IPS-NIHi11 (cell line): ENCODE measurements at regions not wholly inside any gene's neighbourhood (a gene's known extent, or its start where the extent isn't known, plus 50 kb on each side); places are given as distances from the start of the nearest gene placed in this dataset.
A peak's percentile ranks its signal among the peaks of the same experiment; 100 is the strongest.
"Not testable (repeated sequence)": the region's sequence is repeated elsewhere in the genome, so short reads cannot be mapped to it uniquely, and the experiment has no call there.

Source experiments
- DNase-seq: peaks from one replicate; pipeline ENCODE4 v3.0.0; 2012; ENCODE audit warnings: mixed read lengths, low spot score

DNA sequence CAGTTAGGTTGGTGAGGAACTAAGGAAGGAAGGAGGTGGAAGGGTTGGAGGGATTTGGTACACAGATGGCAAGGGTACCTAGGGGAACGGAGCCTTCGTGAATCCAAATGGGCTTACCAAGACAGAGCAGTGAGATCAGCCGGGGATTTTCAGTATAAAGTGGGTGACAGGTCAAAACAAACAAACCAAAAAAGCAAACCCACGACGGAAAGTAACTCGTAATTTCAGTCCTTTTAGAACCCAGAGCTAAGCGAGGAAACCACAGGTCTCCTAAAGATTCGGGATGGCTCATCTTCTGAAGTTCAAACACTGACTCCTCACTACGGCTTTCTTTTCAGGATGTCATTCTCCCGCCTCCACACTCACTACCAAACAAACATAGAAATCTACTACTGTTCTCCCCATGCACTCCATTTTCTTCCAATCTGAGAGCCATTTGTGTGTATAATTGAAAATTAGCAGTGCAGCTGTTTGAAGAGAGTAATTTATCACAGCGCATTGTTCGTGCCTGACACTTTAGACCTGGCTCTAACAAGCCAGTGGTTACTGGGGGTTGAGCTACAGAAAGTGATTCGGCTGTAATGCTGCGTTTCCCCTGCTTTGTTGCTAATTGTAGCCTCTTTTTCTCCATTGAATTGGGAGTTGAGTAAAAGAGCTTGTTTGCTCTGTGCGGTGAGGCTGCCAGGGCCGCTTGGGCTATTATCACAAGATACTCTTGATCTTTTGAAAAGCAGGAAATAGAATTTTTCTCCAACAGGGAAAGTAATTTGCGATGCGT, 64.7 kb upstream of the CCDC39 start:
- peak; percentile 9 for DNase-seq

DNA sequence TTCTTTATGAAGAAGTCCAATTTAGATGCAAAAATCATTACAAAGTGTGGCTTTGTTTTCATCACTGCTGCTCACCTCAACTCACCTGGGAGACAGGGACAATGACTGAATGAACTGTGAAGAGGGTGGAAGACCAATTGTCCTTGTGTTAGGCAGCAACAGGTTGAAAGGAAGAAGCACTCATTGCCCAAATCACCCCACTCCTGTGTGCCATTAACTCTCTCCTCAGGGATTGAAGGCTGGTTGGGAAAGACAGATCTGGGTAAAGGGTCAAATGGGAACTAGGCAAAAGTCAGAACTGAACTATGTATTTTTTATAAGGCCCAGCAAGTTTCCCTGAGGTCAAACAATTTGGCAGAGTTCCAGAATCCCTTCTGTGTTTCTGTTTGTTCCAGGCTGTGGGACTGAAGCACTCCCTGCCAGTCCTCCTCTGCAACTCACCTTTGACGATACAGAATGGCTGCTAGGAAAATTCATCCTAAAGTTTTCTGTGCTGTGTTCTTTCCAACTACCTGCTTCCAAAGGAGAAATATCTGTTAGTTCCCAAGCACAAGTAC, 68.6 kb upstream of the CCDC39 start:
- no peak for DNase-seq

DNA sequence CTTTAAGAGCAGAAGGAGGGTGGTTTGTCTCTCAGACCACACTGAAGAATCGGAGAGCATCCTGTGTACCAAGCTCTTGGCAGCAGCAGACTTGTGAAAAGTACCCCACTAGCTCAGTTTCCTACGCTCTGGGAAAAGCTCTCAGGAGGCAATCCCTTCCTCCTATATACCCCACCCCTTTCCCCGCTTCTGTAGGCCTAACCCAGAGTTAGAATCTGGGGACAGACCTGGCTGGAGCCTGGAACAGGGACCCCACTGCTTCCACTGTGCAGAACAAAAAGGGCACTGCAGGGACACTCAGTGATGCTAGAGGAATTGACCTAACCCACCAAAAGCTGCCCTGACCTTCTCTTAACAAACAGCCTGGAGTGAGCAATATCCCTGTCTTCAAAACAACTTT, 70.0 kb upstream of the CCDC39 start:
- DNase-seq: peak; percentile 22

DNA sequence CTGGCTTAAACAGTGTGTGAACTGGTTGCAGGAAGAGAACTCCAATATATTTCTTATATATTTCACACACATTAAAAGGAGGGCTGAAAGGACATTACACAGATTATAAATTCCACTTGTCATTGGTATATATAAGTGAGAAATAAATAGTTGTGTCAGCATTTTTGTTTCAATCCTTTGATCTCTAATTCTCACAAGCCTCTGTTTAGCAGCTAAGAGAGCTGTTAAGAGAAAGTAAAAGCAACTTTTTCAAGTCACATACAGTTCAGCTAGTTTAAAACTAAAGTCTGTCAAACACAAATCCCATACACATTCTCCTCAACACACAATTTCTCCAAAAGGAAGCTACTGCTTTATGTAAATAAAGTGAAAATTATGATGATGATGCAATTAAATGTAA, 70.5 kb upstream of the CCDC39 start:
- no peak for DNase-seq

DNA sequence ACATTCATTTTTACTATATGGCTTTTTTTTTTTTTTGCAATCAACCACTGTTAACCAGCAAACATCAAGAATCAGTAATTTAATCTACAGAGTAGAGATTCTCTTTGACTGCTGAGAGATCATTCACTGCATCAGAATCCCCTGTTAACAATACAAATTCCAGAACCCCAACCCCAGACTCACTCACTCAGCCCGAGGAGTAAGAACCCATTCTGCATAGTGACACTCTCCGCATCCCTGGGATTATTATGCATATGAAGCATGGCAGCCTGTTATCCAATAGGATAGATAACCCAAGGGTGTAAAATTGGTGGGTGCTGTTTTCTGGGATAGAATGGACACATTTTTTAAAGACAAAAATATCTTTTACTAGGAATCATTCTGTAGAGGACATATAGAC, 76.3 kb upstream of the CCDC39 start:
- peak; percentile 45 for DNase-seq

DNA sequence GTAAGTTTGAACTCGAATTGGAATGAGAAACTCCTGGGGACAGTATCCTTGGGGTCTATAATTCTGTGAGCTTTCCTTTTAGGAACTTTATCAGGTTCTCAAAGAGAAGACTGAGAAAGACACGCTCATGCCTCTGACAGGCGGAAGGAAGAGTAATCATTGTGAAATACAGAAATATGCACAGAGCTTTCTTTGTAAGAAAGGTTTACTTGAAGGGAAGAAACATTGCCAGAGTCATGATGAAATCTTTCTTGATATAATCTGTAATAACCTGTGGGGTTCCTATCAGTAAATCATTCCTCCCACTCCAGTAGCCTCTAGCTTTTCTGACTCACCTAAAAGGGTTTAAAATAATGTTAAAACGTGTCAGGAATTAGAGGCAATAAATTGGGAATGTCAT, 83.6 kb upstream of the CCDC39 start:
- DNase-seq: no peak

DNA sequence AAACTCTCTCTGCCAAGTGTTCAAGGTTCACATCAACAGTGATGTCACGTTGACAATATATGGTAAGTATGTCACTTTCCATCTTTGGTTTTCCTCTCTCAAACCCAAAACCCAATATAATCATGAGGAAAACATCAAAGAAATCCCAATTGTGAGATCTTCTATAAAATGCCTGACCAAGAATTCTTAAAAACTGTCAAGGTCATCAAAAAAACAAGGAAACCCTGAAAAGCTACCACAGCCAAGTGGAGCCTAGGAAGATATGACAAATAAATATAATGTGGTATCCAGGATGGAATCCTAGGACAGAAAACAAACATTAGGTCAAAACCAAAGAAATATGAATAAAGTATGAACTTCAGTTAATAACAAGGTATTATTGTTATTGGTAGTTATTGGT, 85.2 kb upstream of the CCDC39 start:
- DNase-seq: no peak

DNA sequence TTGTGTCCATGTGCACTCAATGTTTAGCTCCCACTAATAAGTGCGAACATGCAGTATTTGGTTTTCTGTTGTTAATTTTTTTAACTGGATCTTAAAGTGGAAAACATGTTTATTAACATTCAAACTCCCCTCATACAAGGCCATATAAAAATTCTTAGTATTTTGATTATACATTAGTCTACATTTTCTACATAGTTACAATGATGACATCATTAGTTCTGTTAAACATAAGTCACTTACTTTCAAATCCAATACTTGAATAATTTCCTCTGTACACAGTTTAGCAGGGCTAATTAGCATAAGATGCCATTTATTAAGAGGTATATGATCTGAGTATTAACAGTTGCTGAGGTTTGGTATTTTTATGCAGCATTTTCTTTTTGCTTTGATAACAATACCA, 91.3 kb upstream of the CCDC39 start:
- no peak for DNase-seq

DNA sequence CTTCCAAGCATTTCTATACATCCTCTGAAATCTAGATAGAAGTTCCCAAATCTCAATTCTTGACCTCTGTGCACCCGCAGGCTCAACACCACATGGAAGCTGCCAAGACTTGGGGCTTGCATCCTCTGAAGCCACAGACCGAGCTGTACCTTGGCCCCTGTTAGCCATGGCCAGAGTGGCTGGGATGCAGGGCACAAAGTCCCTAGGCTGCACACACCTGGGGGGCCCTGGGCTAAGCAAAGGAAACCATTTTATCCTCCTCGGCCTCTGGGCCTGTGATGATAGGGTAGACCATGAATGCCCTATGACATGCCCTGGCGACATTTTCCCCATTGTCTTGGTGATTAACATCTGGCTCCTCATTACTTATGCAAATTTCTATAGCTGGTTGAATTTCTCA, 97.1 kb upstream of the CCDC39 start:
- no peak for DNase-seq

DNA sequence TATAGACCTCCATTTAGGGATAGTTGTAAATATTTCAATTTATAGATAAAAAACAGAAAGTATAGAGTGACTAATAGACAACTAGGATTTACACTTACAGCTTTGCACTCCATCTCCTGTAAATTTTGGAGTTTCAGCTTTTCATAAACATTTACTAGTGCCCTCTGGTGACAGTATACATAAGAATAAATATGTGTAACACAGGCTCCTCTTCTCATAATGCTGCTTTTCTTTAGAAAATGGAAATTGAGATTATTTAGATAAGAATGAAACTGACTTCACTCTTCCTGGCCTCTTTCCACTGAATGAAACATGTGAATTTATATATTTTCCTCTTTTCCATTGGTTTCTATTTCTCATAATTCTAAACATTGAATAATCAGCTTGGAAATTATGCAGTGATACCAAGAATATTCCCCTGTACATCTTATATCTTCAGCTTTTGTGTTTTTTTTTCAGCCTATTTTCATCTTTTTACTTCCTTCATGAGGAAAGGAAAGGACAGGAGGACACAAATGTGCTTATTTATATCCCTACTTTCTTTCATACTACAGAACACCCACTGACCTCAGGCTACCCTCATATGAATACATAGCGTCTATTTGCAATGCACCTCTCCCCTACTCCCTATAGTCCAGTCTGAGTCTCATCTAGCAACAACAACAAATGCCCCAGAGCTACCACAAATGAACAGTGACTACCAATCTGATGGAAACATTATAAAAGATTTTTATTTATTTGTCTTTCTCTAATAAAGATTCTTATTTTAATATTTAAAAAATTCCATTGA, 103.1 kb upstream of the CCDC39 start:
- DNase-seq: no peak

DNA sequence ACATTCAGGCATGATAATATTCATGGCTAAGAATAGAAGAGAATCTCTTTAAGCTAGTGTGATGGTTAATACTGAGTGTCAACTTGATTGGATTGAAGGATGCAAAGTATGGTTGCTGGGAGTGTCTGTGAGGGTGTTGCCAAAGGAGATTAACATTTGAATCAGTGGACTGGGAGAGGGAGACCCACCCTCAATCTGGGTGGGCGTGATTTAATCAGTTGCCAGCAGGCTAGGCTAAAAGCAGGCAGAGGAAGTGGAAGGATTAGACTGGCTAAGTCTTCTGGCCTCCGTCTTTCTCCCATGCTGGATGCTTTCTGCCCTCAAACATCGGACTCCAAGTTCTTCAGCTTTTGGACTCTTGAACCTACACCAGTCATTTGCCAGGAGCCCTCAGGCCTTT, 106.9 kb upstream of the CCDC39 start:
- DNase-seq: not testable (repeated sequence)

DNA sequence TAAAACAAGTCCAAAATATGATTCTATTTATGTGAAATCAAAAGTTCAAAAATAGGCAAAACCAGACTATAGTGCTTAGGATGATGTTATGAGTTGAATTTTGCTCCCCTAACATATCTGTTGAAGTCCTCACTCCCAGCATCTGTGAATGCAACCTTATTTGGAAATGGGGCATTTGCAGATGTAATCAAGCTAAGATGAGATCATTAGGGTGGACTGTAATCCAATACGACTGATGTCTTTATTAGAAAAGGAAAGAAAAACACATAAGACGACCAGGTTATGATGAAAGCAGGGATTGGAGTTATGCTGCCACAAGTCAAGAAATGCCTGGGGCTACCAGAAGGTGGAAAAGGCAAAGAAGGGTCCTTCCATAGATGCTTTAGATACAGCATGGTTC, 110.5 kb upstream of the CCDC39 start:
- DNase-seq: no peak

DNA sequence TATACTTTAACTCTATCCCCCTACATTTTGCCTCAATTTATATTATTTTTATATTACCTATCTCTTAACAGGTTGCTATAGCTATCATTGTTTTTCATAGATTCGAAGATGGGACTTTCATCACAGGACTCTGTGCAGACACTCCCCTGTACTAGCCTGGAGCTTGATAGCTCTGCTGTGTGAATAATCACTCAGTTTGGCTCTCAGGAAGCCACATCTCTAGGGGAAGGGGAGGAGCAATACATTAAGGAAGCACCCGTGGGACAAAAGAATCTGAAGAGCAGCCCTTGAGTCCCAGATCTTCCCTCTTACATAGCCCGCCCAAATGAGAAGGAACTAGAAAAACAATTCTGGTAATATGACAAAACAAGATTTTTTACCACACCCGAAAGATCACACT, 114.3 kb upstream of the FXR1 start:
- DNase-seq: no peak

DNA sequence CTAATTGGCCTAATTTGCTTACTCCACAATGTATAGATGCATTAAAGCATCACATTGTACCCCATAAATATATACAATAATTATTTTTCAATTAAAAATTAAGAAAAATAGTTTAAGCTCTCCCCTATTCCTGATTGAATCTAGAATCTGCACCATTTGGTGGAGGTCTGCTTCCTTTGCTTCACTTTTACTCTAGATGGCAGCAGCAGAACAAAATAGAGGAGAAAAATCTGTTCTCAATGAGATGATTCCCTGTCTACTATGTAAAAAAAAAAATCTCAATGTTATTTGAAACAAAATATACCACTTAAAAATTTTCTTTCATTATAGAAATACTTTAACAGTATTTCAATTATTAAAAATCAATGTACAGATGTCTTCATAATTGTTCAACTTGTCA, 109.6 kb upstream of the FXR1 start:
- DNase-seq: no peak

DNA sequence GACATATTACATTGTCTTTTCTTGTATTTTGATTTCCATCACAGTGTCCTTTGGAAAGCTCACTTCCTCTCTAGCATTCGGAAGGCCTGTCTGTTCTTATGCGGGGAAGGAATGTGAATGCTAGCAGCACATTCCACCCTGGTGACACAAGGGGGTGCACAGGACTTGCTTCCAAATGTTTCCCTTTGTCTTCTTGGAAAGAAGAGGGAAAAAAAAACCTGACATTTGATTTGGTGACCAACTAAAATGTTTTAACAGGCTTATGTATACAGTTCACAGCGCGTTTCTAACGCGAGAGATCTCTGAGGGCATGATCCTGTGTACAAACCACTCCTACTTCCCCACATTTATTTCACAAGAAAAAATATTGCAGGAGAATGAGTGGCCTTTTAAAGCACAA, 107.6 kb upstream of the FXR1 start:
- DNase-seq: peak; percentile 68

DNA sequence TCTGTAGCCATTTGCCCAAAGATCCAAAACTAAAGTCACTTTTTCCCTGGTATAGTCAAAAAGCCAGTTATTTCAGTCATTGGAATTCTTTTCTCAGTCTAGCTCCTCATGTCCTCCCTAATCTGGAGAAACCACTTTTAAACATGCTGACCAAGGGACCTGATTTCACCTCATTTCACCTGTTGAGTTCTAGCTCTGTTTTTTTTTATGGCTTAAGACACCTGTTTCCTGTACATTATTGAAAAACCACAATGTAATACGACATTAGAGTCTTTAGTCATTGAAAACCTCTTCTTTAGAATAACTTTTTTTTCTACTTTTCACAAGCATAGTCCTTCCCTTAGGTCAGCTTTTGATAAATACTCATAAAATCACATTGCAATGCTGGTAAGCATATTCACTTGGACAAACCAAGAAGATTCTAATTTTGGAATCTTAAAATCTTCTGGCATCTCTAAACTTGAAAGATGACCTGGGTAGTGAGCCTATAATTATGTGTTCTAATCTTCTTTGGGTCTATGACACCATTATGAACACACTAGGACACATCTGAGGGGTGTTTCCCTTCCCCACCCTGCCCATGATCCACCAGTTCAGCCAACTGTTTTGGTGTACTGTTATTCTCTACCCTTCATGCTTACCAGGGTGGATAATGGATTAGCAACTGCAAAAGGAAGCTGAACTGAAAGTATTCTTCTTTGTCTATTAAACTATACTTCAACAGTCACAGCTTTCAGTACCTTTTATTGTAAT, 103.5 kb upstream of the FXR1 start:
- DNase-seq: no peak

DNA sequence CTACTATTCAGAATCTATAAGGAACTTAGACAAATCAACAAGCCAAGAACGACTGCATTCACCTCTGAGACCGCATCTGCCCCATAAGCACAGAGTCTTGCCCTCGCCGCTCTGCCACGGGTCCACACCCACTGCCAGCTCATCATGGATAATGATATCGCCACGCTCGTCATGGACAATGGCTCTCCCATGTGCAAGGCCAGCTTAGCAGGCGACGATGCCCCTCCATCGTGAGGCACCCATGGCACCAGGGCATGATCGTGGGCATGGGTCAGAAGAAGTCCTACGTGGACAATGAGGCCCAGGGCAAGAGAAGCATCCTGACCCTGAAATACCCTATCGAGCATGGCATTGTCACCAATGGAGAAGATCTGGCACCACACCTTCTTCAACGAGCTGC, 92.1 kb upstream of the FXR1 start:
- DNase-seq: no peak

DNA sequence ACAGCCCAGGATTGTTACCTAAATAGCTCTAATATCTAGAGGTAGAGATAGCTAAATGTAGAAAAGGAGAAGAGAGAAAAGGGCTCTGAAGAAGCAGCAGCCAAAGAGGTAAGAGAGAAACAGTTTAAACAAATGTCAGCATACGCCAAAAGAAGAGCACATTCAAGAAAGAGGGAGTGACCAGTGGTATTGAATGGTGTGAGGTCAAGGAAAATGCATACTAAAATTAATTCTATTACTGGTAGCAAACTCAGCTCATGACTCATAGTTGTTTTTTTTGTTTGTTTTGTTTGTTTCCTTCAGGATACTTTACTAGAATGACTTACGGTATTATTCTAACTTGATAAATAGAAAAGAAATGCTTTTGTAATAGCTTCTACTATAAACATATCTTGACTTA, 86.5 kb upstream of the FXR1 start:
- no peak for DNase-seq

DNA sequence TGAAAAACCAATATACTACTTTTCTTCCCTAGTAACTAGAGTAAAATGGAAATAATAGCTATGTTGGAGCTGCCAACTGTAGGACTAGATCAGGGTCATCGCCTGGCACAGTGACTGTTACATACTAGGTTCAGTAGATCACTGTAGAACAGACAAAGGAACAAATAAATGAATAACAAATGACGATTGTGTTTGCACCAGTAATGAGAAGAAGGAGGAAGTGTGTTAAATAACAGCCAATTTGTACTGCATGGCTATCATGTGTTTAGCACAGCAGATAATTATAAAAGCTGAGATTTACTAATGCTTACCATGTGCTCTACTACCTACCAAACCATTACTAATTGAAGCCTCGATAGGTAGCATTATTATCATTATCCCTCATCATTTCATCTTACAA, 85.3 kb upstream of the FXR1 start:
- no peak for DNase-seq

DNA sequence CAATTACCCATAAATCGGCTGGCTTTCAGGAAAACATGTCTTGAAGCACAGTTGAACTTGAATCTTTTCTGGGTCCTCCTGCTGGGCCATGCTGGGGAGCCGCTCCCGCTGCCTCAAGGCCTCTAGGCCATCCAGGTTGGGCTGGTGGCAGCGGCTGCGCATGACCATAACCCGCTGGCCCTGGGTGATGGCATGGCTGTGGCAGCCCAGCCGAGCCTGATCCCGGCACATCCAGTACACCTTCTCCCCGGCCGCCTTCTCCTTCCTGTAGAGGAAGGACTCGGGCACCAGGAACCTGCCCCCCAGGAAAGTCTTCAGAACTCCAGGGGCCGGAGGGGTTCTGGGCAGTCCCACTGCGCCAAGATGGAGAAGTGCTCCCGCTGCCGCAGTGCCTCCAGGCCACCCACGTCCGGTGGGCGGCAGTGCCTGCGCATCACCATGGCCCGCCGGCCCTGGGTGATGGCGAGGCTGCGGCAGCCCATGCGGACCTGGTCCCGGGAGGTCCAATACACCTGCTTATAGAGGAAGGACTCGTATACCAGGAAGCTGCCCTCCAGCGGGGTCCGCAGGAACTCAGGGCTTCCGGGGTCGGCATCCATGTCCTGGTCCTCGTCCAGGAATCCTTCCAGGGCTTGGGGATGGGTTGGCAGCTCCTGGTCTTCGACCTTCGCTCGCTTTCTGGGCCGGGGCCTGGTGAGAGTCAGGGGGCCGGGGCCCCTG, 84.3 kb upstream of the FXR1 start:
- DNase-seq: no peak

DNA sequence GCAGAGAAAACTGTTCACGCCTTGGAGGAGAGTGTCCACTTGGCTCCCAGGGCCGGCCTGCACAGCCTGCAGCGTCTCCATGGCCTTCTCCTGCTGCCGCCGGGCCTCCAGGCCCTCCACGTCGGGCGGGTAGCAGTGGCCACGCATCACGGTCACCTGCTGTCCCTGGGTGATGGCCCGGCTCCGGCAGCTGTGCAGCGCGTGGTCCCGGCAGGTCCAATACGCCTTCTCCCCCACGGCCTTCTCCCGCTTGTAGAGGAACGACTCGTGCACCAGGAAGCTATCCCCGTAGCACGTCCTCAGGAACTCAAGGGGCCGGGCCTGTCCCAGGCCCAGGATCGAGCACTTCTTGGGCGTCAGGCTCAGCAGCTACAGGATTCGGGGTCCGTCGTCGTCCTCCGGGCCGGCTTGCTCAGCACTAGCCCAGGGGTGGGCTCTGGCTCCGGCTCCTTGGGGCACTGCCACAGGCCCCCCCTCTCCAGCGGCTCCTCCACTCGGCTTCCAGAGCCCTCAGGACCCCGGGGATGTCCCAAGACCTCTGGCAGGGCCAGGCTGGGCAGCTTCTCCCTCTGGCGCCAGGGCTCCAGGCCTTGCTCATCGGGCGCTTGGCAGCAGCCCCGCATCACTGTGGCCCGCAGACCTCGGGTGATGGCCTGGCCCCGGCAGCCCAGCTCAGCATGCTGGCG, 83.6 kb upstream of the FXR1 start:
- no peak for DNase-seq
